ENCODE measurements at regions not wholly inside any gene's neighbourhood (a gene's known extent, or its start where the extent isn't known, plus 50 kb on each side); places are given as distances from the start of the nearest gene placed in this dataset.

- Mint-ChIP-seq H3K27ac (no peak overlapping the region), H3K4me3 (no peak overlapping the region), H3K9me3 (no peaks in the 10 kb centered on the region), H3K36me3 (ENCODE audit: low read depth) (no peaks in the 10 kb centered on the region), H3K27me3 (peaks cover 32% of the 10 kb centered on the region), H3K4me1 (ENCODE audit: low read depth) (peaks cover 9% of the 10 kb centered on the region)
- intact Hi-C loops (cut with micrococcal nuclease): no loop called here
Observed at GRCh38 chr3:128569756-128570155, 76.8 kb upstream of the GATA2 start.

GRCh38 chr3:128568602-128569490 is 75.8 kb upstream of the GATA2 start:
- Mint-ChIP-seq H3K9me3 (no peaks in the 10 kb centered on the region), H3K4me1 (ENCODE audit: low read depth) (peaks cover 7% of the 10 kb centered on the region), H3K27ac (no peak overlapping the region), H3K27me3 (peaks cover 25% of the 10 kb centered on the region), H3K4me3 (no peak overlapping the region), H3K36me3 (ENCODE audit: low read depth) (no peaks in the 10 kb centered on the region)
- intact Hi-C loops (cut with micrococcal nuclease): no loop called here

DNA sequence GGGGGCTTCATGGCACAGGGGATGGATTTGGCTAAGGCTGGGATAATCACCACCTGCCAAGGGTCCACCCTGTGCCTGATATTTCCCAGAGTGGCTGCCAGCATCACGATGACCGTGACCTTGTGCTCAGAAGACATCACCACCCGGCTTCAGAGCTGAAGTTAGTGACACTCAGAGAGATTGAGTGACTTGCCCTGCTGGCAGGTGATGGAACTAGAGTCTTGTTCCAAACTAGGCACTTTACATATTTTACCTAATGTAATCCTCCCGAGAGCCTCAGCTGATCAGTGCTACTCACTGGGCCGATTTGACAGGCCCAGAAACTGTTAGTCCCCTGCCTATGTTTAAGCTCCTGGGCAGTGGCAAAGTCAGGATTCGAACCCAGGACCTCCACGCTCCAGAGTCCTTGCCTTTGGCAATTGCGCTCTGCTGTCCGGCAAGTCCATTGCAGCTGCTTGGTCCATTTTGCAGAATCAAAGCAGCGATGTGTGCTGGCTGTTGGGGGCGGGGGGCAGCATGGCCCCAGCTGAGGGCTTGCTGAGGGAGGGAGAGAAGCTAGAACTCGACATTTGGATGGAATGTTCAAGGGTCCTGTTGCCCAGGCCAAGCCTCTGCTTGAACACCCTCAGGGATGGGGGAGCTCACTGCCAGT is 74.8 kb upstream of the GATA2 start:
- peaks cover 19% of the 10 kb centered on the region for H3K27me3 Mint-ChIP-seq
- H3K9me3 Mint-ChIP-seq: no peaks in the 10 kb centered on the region
- H3K4me3 Mint-ChIP-seq: no peak overlapping the region
- H3K36me3 Mint-ChIP-seq (ENCODE audit: low read depth): no peaks in the 10 kb centered on the region
- intact Hi-C loops (cut with micrococcal nuclease): no loop called here
- no peak overlapping the region for H3K27ac Mint-ChIP-seq
- no peaks in the 10 kb centered on the region for H3K4me1 Mint-ChIP-seq (ENCODE audit: low read depth)

GRCh38 chr3:128567141-128567540 is 74.1 kb upstream of the GATA2 start:
- H3K4me1 Mint-ChIP-seq (ENCODE audit: low read depth): no peaks in the 10 kb centered on the region
- peaks cover 14% of the 10 kb centered on the region for H3K27me3 Mint-ChIP-seq
- H3K27ac Mint-ChIP-seq: no peak overlapping the region
- no peak overlapping the region for H3K4me3 Mint-ChIP-seq
- no peaks in the 10 kb centered on the region for H3K36me3 Mint-ChIP-seq (ENCODE audit: low read depth)
- H3K9me3 Mint-ChIP-seq: no peaks in the 10 kb centered on the region
- intact Hi-C loops (cut with micrococcal nuclease): no loop called here

- intact Hi-C loops (cut with micrococcal nuclease): no loop called here
- Mint-ChIP-seq H3K27ac (no peak overlapping the region), H3K4me3 (no peak overlapping the region), H3K4me1 (ENCODE audit: low read depth) (no peaks in the 10 kb centered on the region), H3K9me3 (no peaks in the 10 kb centered on the region), H3K36me3 (ENCODE audit: low read depth) (no peaks in the 10 kb centered on the region), H3K27me3 (peaks cover 20% of the 10 kb centered on the region)
Observed at GRCh38 chr3:128563439-128563838, 70.4 kb upstream of the GATA2 start.

DNA sequence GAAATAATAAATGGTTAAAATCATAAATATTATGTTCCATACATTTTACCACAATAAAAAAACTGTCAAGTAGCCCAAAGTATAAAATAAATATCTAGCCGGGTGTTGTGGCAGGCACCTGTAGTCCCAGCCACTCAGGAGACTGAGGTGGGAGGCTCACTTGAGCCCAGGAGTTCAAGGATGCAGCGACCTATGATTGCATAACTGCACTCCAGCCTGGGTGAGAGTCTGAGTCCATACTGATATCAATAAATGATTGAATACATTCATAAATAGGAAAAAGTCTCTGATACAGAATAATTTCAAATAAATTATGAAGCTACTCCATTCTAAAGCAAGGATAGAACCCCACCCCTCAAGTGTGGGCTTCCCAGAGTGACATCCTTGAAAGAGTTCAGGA is 68.5 kb upstream of the GATA2 start:
- H3K4me1 Mint-ChIP-seq (ENCODE audit: low read depth): peaks cover 3% of the 10 kb centered on the region
- intact Hi-C loops (cut with micrococcal nuclease): no loop called here
- no peaks in the 10 kb centered on the region for H3K9me3 Mint-ChIP-seq
- H3K27me3 Mint-ChIP-seq: peaks cover 26% of the 10 kb centered on the region
- H3K36me3 Mint-ChIP-seq (ENCODE audit: low read depth): no peaks in the 10 kb centered on the region
- H3K4me3 Mint-ChIP-seq: no peak overlapping the region
- no peak overlapping the region for H3K27ac Mint-ChIP-seq

DNA sequence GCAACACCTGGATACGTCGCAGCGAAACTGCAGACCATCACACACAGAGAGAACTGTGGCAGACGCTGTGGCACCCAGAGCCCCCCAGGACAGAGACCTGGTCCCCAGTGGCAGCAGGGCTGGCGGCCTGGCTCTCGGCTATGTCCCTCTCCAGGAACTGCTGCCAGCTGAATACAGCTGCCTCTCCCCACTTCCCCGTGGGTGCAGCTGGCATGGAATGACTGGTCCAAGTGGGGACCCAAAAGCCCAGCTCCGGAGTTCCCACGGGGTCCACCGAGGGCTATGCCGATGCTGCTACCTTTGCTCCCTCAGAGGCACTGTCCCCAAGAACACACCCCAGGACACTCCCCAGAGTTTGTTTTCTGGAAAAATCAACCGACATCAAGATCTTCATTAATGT is 67.8 kb upstream of the GATA2 start:
- intact Hi-C loops (cut with micrococcal nuclease): no loop called here
- peaks cover 5% of the 10 kb centered on the region for H3K4me1 Mint-ChIP-seq (ENCODE audit: low read depth)
- no peak overlapping the region for H3K27ac Mint-ChIP-seq

DNA sequence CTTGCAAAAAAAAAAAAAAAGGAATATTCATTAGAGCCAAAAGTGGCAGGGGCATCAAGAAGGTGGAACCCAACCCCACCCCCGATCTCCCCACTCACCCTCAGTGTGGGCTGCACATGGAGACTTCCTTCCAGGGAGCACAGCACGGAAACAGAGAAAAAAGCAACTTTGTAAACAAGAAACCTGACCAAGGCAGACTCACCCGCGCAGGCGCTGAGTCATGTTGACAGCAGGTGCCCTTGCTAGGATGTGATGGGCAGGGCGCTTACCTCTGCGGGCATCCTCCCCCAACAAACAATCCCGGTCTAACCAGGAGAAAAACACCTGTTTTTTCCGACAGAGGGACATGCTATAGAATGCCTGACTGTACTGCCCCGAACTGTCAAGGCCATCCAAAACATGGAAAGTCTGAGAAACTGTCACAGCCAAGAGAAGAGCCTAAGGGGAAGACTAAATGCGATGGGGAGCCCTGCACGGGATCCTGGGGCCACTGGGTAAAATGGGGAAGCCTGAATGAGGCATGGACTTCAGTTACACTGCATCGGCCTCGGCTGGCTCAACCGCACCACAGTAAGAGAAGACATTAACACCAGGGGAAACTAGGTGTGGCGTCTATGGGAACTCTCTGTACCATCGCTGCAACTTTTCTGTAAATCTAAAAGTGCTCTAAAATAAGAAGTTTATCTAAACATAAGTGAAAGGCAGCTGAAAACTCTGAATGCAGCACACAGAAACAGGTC is 66.7 kb upstream of the GATA2 start:
- Mint-ChIP-seq H3K27me3 (peaks cover 41% of the 10 kb centered on the region), H3K4me1 (ENCODE audit: low read depth) (peaks cover 9% of the 10 kb centered on the region), H3K9me3 (no peaks in the 10 kb centered on the region), H3K27ac (no peak overlapping the region), H3K4me3 (no peak overlapping the region), H3K36me3 (ENCODE audit: low read depth) (no peaks in the 10 kb centered on the region)
- intact Hi-C loops (cut with micrococcal nuclease): no loop called here

More for the DNA sequence above, 67.8 kb upstream of the GATA2 start:
- no peak overlapping the region for H3K4me3 Mint-ChIP-seq
- peaks cover 33% of the 10 kb centered on the region for H3K27me3 Mint-ChIP-seq
- H3K9me3 Mint-ChIP-seq: no peaks in the 10 kb centered on the region
- no peaks in the 10 kb centered on the region for H3K36me3 Mint-ChIP-seq (ENCODE audit: low read depth)

- intact Hi-C loops (cut with micrococcal nuclease): no loop called here
- Mint-ChIP-seq H3K27ac (no peak overlapping the region), H3K27me3 (peaks cover 49% of the 10 kb centered on the region), H3K4me1 (ENCODE audit: low read depth) (peaks cover 10% of the 10 kb centered on the region), H3K36me3 (ENCODE audit: low read depth) (no peaks in the 10 kb centered on the region), H3K4me3 (no peak overlapping the region), H3K9me3 (no peaks in the 10 kb centered on the region)
Observed at GRCh38 chr3:128557531-128558280, 64.7 kb upstream of the GATA2 start.

DNA sequence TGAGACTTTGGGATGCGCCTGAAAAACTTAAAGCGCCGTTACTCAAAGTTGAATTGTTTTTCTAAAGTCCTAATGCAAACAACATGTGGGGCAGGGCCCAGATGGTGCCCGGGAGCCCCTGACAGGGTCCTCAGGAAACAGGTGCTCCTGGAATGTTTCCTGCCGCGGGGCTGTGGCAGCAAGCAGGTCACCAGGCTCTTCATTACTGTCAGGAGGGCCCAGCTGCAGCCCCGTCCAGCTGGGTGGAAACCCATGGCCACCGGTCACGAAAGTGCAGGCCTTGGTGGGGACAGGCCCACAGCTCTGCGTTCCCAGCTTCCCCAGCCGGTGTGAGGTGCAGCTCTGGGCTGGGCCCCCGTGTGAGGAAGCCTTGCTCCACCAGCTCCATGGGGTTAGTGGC is 63.9 kb upstream of the GATA2 start:
- intact Hi-C loops (cut with micrococcal nuclease): no loop called here
- peaks cover 49% of the 10 kb centered on the region for H3K27me3 Mint-ChIP-seq
- no peak overlapping the region for H3K4me3 Mint-ChIP-seq
- H3K4me1 Mint-ChIP-seq (ENCODE audit: low read depth): peaks cover 10% of the 10 kb centered on the region
- no peak overlapping the region for H3K27ac Mint-ChIP-seq
- no peaks in the 10 kb centered on the region for H3K36me3 Mint-ChIP-seq (ENCODE audit: low read depth)
- no peaks in the 10 kb centered on the region for H3K9me3 Mint-ChIP-seq

DNA sequence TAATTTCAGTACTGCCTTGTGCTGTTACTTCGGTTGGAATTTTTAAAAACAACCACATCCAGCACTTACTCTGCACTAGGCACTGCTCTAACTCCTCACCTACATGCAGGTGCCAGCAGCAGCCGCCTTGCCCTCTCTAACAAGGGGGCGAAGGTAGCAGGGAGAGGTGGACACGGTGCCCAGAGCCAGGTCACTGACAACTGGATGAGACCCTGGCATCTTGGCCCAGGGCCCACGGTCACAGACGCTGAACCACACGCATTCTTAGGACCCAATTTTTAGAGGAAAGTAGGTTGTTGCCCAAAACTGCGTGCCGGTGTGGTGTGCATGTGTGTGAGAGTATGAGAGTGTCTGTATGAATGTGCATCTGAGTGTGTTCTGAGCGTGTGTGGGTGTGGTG is 63.4 kb upstream of the GATA2 start:
- H3K27ac Mint-ChIP-seq: no peak overlapping the region
- peaks cover 10% of the 10 kb centered on the region for H3K4me1 Mint-ChIP-seq (ENCODE audit: low read depth)
- H3K36me3 Mint-ChIP-seq (ENCODE audit: low read depth): no peaks in the 10 kb centered on the region
- intact Hi-C loops (cut with micrococcal nuclease): no loop called here
- H3K4me3 Mint-ChIP-seq: no peak overlapping the region
- peaks cover 53% of the 10 kb centered on the region for H3K27me3 Mint-ChIP-seq
- no peaks in the 10 kb centered on the region for H3K9me3 Mint-ChIP-seq

DNA sequence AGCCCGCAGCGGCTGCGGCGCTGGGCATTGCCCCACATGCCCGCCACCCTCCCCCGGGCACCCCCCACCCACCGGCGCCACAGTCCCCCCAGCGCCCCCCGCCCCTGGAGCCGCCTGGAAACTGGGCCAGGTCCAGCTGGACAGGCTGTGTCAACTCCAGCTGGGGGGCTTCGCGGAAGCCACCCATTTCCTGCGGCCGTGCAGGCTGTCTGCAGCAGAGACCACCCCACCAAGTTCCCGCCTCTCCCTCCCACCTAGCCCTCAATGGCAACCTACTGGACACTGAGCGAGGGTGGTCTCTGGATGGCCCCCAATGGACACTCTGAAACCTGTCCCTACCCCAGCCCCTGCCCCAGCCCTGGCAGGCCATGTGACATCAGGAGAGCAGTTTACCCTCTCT is 62.8 kb upstream of the GATA2 start:
- H3K4me3 Mint-ChIP-seq: no peak overlapping the region
- H3K9me3 Mint-ChIP-seq: no peaks in the 10 kb centered on the region
- no peaks in the 10 kb centered on the region for H3K36me3 Mint-ChIP-seq (ENCODE audit: low read depth)
- H3K4me1 Mint-ChIP-seq (ENCODE audit: low read depth): peaks cover 10% of the 10 kb centered on the region
- no peak overlapping the region for H3K27ac Mint-ChIP-seq
- H3K27me3 Mint-ChIP-seq: peaks cover 56% of the 10 kb centered on the region
- intact Hi-C loops (cut with micrococcal nuclease): no loop called here

DNA sequence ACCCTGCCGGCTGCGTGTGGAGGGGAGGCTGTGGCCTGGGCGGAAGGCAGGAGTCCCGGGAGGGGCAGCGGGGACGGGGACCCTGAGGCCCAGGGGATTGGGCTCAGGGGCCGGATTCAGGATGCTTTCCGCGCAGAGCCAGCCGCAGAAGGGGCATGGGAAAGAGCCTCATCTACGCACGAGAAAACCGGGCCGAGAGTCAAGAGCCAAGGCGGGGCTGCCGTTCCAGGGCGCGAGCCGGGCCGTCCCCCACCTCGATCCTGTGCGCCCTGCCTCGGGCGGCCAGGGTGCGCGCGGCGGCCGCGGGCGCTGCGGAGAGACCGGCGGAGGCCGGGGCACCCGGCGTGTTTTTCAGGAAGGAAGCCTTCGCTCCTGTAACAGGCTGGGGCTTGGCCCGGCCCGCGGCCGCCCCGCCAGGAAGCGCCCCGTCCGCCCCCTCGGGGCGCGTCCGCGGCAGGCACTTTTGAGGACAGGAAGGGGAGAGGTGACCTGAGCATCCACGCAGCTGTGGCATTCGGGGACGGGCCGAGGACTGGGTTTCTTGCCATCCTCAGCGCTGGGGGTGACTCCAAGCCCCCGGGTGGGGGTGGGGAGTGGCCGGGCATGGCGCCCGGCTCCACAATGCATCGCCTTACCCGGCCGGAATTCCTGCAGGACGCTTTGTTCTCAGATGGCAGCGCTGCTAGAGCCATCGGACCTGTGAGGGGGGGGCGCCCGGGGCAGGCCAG is 62.3 kb upstream of the GATA2 start:
- Mint-ChIP-seq H3K9me3 (no peaks in the 10 kb centered on the region), H3K27ac (no peak overlapping the region), H3K4me1 (ENCODE audit: low read depth) (peaks cover 10% of the 10 kb centered on the region), H3K27me3 (peaks cover 57% of the 10 kb centered on the region), H3K4me3 (no peak overlapping the region), H3K36me3 (ENCODE audit: low read depth) (no peaks in the 10 kb centered on the region)
- intact Hi-C loops (cut with micrococcal nuclease): no loop called here
